Upper lobe of right lung (tissue), 1 donor: ENCODE measurements at regions not wholly inside any gene's neighbourhood (a gene's known extent, or its start where the extent isn't known, plus 50 kb on each side); places are given as distances from the start of the nearest gene placed in this dataset.

Experiments used
- ATAC-seq: fragments of 200-7000 bp; cut with Tn5 transposase; one replicate; pipeline ENCODE4 v1.9.1; 2020; ENCODE audit warnings: mild to moderate bottlenecking, moderate library complexity
- DNase-seq: peaks from one replicate; pipeline ENCODE4 v3.0.0-alpha.2; 2020
- H3K27ac ChIP-seq: fragments of 200-600 bp; one replicate; pipeline ENCODE4 v1.8.0; 2022
- H3K27me3 ChIP-seq: fragments of 200-600 bp; one replicate; pipeline ENCODE4 v1.8.0; 2022; ENCODE audit warnings: mild to moderate bottlenecking
- H3K36me3 ChIP-seq: fragments of 200-600 bp; one replicate; pipeline ENCODE4 v1.8.0; 2022
- H3K4me1 ChIP-seq: fragments of 200-600 bp; one replicate; pipeline ENCODE4 v1.8.0; 2022
- H3K4me3 ChIP-seq: fragments of 200-600 bp; one replicate; pipeline ENCODE4 v1.8.0; 2022; ENCODE audit warnings: mild to moderate bottlenecking
- H3K9me3 ChIP-seq: fragments of 200-600 bp; one replicate; pipeline ENCODE4 v1.8.0; 2022
- CTCF ChIP-seq: fragments of 200-600 bp; IDR thresholded peaks from one replicate; pipeline ENCODE4 v1.8.0; 2022; ENCODE audit warnings: antibody characterized with exemption
- intact Hi-C: fragments of 100-400 bp; cut with DNase I; formaldehyde crosslinking; loops from one replicate; pipeline ENCODE4 v1.11.0; 2022
- donor health status: DM: no; HTN: yes; CAD: no; lungs with severe emphysema.

GRCh38 chr5:18961234-18961633 lies 1026.8 kb downstream of the CDH18 start:
- DNase-seq, result no peak
- Histone ChIP-seq H3K9me3 (no peaks in the 10 kb centered on the region), H3K4me1 (no peaks in the 10 kb centered on the region), H3K27ac (no peak overlapping the region), H3K4me3 (no peak overlapping the region), H3K27me3 (no peaks in the 10 kb centered on the region), H3K36me3 (no peaks in the 10 kb centered on the region)
- TF ChIP-seq CTCF, result no peak
- intact Hi-C loops, result no loop called here
- ATAC-seq, result no peak

GRCh38 chr5:18965893-18966292 lies 1022.1 kb downstream of the CDH18 start:
- no peak overlapping the region for H3K27ac ChIP-seq
- no peak for DNase-seq
- H3K27me3 ChIP-seq, result no peaks in the 10 kb centered on the region
- intact Hi-C loops, result no loop called here
- H3K4me1 ChIP-seq, result no peaks in the 10 kb centered on the region
- H3K36me3 ChIP-seq, result no peaks in the 10 kb centered on the region
- H3K4me3 ChIP-seq, result no peak overlapping the region
- no peak for ATAC-seq
- no peak for TF ChIP-seq CTCF
- no peaks in the 10 kb centered on the region for H3K9me3 ChIP-seq

GRCh38 chr5:18967637-18968036 lies 1020.4 kb downstream of the CDH18 start:
- H3K4me1 ChIP-seq, result no peaks in the 10 kb centered on the region
- no peaks in the 10 kb centered on the region for H3K9me3 ChIP-seq
- DNase-seq (no peak), ATAC-seq (no peak)
- no peaks in the 10 kb centered on the region for H3K36me3 ChIP-seq
- no peaks in the 10 kb centered on the region for H3K27me3 ChIP-seq
- intact Hi-C loops, result no loop called here
- no peak for TF ChIP-seq CTCF
- H3K27ac ChIP-seq, result no peak overlapping the region
- H3K4me3 ChIP-seq, result no peak overlapping the region

GRCh38 chr5:18968966-18969365 lies 1019.0 kb downstream of the CDH18 start:
- Histone ChIP-seq H3K4me1 (no peaks in the 10 kb centered on the region), H3K36me3 (no peaks in the 10 kb centered on the region), H3K27me3 (no peaks in the 10 kb centered on the region), H3K27ac (no peak overlapping the region), H3K4me3 (no peak overlapping the region), H3K9me3 (no peaks in the 10 kb centered on the region)
- no peak for TF ChIP-seq CTCF
- DNase-seq (no peak), ATAC-seq (no peak)
- intact Hi-C loops, result no loop called here

GRCh38 chr5:18970000-18970399 lies 1018.0 kb downstream of the CDH18 start:
- no peaks in the 10 kb centered on the region for H3K36me3 ChIP-seq
- DNase-seq (no peak), ATAC-seq (no peak)
- no peak overlapping the region for H3K27ac ChIP-seq
- no peaks in the 10 kb centered on the region for H3K27me3 ChIP-seq
- no peaks in the 10 kb centered on the region for H3K4me1 ChIP-seq
- no peak overlapping the region for H3K4me3 ChIP-seq
- H3K9me3 ChIP-seq, result no peaks in the 10 kb centered on the region
- intact Hi-C loops, result no loop called here
- no peak for TF ChIP-seq CTCF

GRCh38 chr5:18972177-18972576 lies 1015.8 kb downstream of the CDH18 start:
- Histone ChIP-seq H3K9me3 (no peaks in the 10 kb centered on the region), H3K27me3 (no peaks in the 10 kb centered on the region), H3K27ac (no peak overlapping the region), H3K36me3 (no peaks in the 10 kb centered on the region), H3K4me1 (no peaks in the 10 kb centered on the region), H3K4me3 (no peak overlapping the region)
- intact Hi-C loops, result no loop called here
- ATAC-seq (no peak), DNase-seq (no peak)
- no peak for TF ChIP-seq CTCF
